Adrenal gland (tissue), 9 donors: ENCODE measurements at regions not wholly inside any gene's neighbourhood (a gene's known extent, or its start where the extent isn't known, plus 50 kb on each side); places are given as distances from the start of the nearest gene placed in this dataset.

ENCODE experiments used
- DNase-seq, 7 donors: peaks; one replicate each; pipeline ENCODE4 v3.0.0-alpha.2; 2019 to 2020
- H3K27ac ChIP-seq, 5 donors: fragments of 200-600 bp; sonication (generic) in 4 of 5; 1 replicate in 3 of 5; 2 replicates in 2 of 5; pipeline versions ENCODE4 v1.5.1 to v1.8.0; 2016 to 2020; ENCODE audit warnings: mild to moderate bottlenecking in 1 of 5
- H3K27me3 ChIP-seq: fragments of 200-600 bp; 2 replicates; pipeline ENCODE4 v1.8.0; 2021
- H3K36me3 ChIP-seq, 2 donors: fragments of 200-600 bp; replicated peaks in 1 of 2; 1 replicate in 1 of 2; 2 replicates in 1 of 2; pipeline versions ENCODE4 v1.5.1 to v1.8.0; 2018 to 2022
- H3K4me1 ChIP-seq, 2 donors: fragments of 200-600 bp; replicated peaks in 1 of 2; 1 replicate in 1 of 2; 2 replicates in 1 of 2; pipeline versions ENCODE4 v1.5.1 to v1.8.0; 2018 to 2021
- H3K4me3 ChIP-seq, 4 donors: fragments of 200-600 bp; sonication (generic) in 3 of 4; one replicate each; pipeline ENCODE4 v1.5.1; 2016 to 2018
- H3K9me3 ChIP-seq, 3 donors: fragments of 200-600 bp; sonication (generic) in 1 of 3; replicated peaks in 1 of 3; 1 replicate in 2 of 3; 2 replicates in 1 of 3; pipeline versions ENCODE4 v1.5.1 to v1.8.0; 2016 to 2021
- CTCF ChIP-seq, 6 experiments: fragments of 450-650 bp in 4 of 6; fragments of 200-600 bp in 2 of 6; sonication (generic) in 1 of 6; IDR thresholded peaks; 1 replicate in 5 of 6; 2 replicates in 1 of 6; pipeline versions ENCODE4 v1.5.1 to v1.8.0; 2016 to 2021; ENCODE audit warnings: antibody characterized with exemption in 6 of 6, mild to moderate bottlenecking in 2 of 6, moderate library complexity in 1 of 6
- POLR2A ChIP-seq, 2 donors: fragments of 450-650 bp; IDR thresholded peaks; one replicate each; pipeline ENCODE4 v1.6.1; 2017; ENCODE audit warnings: antibody characterized with exemption in 2 of 2, mild to moderate bottlenecking in 2 of 2, moderate library complexity in 1 of 2
- WGBS, 4 donors: extraction: QIAGEN DNeasy Blood & Tissue Kit in 2 of 4; methylation state at CpG; one replicate each; pipeline versions ENCODE4 v1.1.5 to v1.1.7; 2013 to 2017; 5-methylcytosine and 5-hydroxymethylcytosine counted together
- intact Hi-C, 2 donors: fragments of 100-400 bp; cut with DNase I; formaldehyde crosslinking; loops; one replicate each; pipeline versions ENCODE4 v1.14.1 to v1.15.0; 2022 to 2023
- donor health status: healthy with polysubstance abuse.
- donor health status: Bipolar disorder and iron deficiency.
- donor health status: DM: yes; HTN: yes; CAD: no.
- donor health status: DM: no; HTN: no; CAD: no.
- donor health status: DM: no; HTN: no; CAD: no.

GRCh38 chr18:39344487-39344886, 1778.9 kb upstream of the CELF4 start:
- 82 to 88% (median 83%) methylated on average over 5 of the region's 5 CpGs for WGBS, 4 donors
- TF ChIP-seq CTCF (IDR thresholded peaks at IDR 0.05): no peak
- DNase-seq: no peak
- no peaks in the 10 kb centered on the region for H3K36me3 ChIP-seq
- H3K27ac ChIP-seq: no peak overlapping the region
- no peaks in the 10 kb centered on the region for H3K9me3 ChIP-seq
- no peaks in the 10 kb centered on the region for H3K27me3 ChIP-seq
- intact Hi-C loops: no loop called here
- no peaks in the 10 kb centered on the region for H3K4me1 ChIP-seq
- no peak overlapping the region for H3K4me3 ChIP-seq

DNA sequence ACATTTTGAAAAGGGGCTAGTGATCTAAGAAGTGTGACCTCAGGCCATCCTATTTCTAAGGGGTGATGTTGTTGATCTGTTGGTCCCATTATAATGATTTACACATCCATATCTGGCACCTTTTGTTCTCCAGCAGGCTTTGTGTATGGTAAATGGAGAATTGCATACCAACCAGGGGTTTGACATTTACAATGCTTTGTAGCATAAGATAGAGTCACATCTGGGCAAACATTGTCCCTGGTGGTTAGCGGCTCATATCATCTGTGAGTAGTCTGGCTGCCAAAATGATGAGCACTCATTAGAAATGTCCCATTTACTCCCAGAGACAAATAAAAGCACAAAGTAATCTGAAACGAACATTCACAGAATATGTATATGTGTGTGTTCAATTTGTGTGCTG, 1775.5 kb upstream of the CELF4 start:
- H3K27ac ChIP-seq: no peak overlapping the region
- H3K4me1 ChIP-seq: no peaks in the 10 kb centered on the region
- DNase-seq: no peak
- H3K9me3 ChIP-seq: no peaks in the 10 kb centered on the region
- WGBS, 4 donors: 73 to 94% (median 86%) methylated on average over 2 of the region's 2 CpGs
- no peaks in the 10 kb centered on the region for H3K27me3 ChIP-seq
- H3K4me3 ChIP-seq: no peak overlapping the region
- TF ChIP-seq CTCF (IDR thresholded peaks at IDR 0.05) (no peak), POLR2A (IDR thresholded peaks at IDR 0.05) (no peak)
- intact Hi-C loops: no loop called here
- H3K36me3 ChIP-seq: no peaks in the 10 kb centered on the region

- WGBS, 4 donors: 42 to 57% (median 48%) methylated on average over 1 of the region's 1 CpG
- Histone ChIP-seq H3K27ac (no peak overlapping the region), H3K36me3 (no peaks in the 10 kb centered on the region), H3K9me3 (no peaks in the 10 kb centered on the region), H3K4me3 (no peak overlapping the region), H3K4me1 (no peaks in the 10 kb centered on the region), H3K27me3 (no peaks in the 10 kb centered on the region)
- intact Hi-C loops: no loop called here
- no peak for DNase-seq
- TF ChIP-seq CTCF (IDR thresholded peaks at IDR 0.05) (no peak), POLR2A (IDR thresholded peaks at IDR 0.05) (no peak)
Observed at GRCh38 chr18:39340418-39340817, 1774.8 kb upstream of the CELF4 start.

- Histone ChIP-seq H3K36me3 (no peaks in the 10 kb centered on the region), H3K4me1 (no peaks in the 10 kb centered on the region), H3K27ac (no peak overlapping the region), H3K9me3 (no peaks in the 10 kb centered on the region), H3K4me3 (no peak overlapping the region), H3K27me3 (no peaks in the 10 kb centered on the region)
- TF ChIP-seq CTCF (IDR thresholded peaks at IDR 0.05): no peak
- DNase-seq: no peak
- intact Hi-C loops: no loop called here
Observed at GRCh38 chr18:39329496-39330275, 1764.1 kb upstream of the CELF4 start.
